Mucosa of gallbladder (tissue), 1 donor: ENCODE measurements at regions not wholly inside any gene's neighbourhood (a gene's known extent, or its start where the extent isn't known, plus 50 kb on each side); places are given as distances from the start of the nearest gene placed in this dataset.

ENCODE experiments used
- DNase-seq: peaks from one replicate; pipeline ENCODE4 v3.0.0-alpha.2; 2020; ENCODE audit warnings: low spot score
- donor health status: DM: no; HTN: no; CAD: no.

DNA sequence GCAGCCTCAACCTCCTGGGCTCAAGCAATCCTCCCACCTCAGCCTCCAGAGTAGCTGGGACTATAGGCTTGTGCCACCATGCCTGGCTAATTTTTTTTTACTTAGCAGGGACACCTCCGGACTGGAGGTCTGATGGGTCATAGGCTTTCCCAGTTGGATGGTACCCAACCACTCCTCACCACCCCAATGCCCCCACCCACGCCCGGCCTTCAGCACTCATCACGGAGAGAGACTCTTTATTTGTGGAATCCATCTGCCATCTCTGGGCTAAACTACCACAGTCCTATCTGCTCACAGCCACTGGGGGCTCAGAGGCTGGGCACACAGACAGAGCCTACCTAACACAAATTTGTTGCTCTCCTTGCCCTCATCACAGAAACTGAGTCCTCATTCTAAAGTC is 58.3 kb upstream of the STXBP1 start:
- no peak for DNase-seq

- no peak for DNase-seq
These were observed 56.9 kb upstream of the STXBP1 start for GRCh38 chr9:127554966-127555839.

DNA sequence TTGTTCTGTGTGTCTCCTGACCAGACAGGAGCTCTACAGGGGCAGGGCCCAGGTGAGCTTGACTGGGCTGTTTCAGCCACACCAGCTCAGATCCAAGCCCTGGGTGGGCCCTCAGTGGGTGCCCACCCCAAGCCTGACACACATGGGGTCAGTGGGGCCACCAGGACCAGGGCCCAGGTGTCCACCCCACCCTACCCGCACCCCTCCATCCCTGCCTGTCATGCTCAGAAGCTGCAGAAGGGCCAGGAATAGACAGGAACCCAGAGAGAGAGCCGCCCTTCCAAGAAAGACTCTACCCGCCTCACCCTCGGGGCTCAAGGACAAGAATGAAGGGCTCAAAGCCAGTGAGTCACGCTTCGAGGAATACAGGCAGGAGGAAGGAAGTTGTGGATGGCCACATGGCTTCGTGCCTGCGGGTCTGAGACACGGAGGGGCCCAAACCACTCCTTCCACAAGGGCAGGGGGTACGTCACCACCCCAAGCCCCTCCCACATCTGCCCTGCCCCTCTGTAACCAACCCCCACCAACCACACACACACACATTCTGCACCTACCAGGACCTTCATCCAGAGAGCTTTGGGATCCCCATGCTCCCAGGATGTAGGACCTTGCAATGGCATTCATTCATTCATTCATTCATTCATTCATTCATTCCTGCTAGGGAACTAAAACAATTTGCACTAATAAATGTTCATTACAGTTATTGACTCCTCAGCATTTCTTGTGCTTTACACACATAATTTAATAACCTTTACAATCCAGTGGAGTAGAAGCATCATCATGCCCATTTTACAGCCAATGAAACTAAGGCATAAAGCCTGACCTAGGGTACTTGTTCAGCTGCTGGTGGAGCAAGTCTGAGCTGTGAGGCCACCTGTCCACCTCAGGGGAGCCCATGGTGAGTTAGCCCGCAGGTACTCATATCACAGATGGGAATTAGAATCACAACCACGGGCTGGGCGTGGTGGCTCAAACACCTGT is 55.9 kb upstream of the STXBP1 start:
- peak; percentile 79 for DNase-seq

GRCh38 chr9:127556871-127557270 is 55.2 kb upstream of the STXBP1 start:
- no peak for DNase-seq

DNA sequence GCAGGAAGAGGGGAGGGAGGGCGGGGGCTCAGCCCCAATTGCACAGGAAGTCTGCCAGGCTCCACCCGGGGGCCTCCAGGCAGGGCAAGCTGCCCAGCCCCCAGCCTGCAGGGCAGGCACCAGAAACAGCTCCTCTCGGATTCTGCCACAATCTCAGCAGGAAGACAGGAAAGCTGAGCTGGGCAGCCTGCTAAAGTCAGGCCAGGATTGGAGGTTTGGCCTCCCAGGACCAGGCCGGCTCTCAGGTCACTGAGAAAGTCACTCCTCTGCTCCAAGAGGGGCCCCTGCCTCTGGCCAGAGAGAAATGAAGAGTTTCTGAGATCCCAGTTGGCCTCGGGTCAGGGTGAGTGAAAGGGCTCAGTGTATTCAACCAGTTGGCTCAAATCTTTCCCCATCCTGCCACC is 54.6 kb upstream of the STXBP1 start:
- DNase-seq = no peak

GRCh38 chr9:127557998-127558546 is 54.0 kb upstream of the STXBP1 start:
- DNase-seq = no peak

- DNase-seq = no peak
These were observed 53.4 kb upstream of the STXBP1 start for GRCh38 chr9:127558581-127559246.

GRCh38 chr9:127559247-127559680 is 52.8 kb upstream of the STXBP1 start:
- DNase-seq = no peak

GRCh38 chr9:127561491-127562278 is 50.4 kb upstream of the STXBP1 start:
- peak; percentile 77 for DNase-seq
